HepG2 (cell line): ENCODE measurements at regions not wholly inside any gene's neighbourhood (a gene's known extent, or its start where the extent isn't known, plus 50 kb on each side); places are given as distances from the start of the nearest gene placed in this dataset.

Experiments used
- ATAC-seq: fragments of 200-7000 bp; cut with Tn5 transposase; 3 replicates; pipeline ENCODE4 v1.9.1; 2020; ENCODE audit warnings: mild to moderate bottlenecking, moderate library complexity
- BruUV-seq: library from RNA; stranded (reverse); fragments of 400-500 nt; replicated peaks from 2 replicates; lab custom pipeline; 2021; lab: Mats Ljungman, UMichigan
- CTCF ChIA-PET: fragments of 300-600 bp; formaldehyde crosslinking; extraction: SDS; loops from one replicate; lab custom pipeline; 2021; ENCODE audit warnings: low total read pairs, inconsistent platforms, low intra/inter-chr PET ratio; lab: Yijun Ruan, JAX
- POLR2A ChIA-PET: fragments of 350-600 bp; sonication (Branson Sonifier 250); formaldehyde crosslinking; loops from one replicate; lab custom pipeline; 2020; ENCODE audit warnings: antibody characterized with exemption, inconsistent platforms; lab: Yijun Ruan, JAX
- DNase-seq: peaks from one replicate; pipeline ENCODE4 v3.0.0-alpha.2; 2015; ENCODE audit warnings: low spot score
- FAIRE-seq: peaks from 3 replicates; lab custom pipeline; 2011; peaks lifted over from hg19 to GRCh38; lab: Jason Lieb, UNC
- H2AFZ ChIP-seq: one replicate; pipeline ENCODE4 v1.6.1; 2011; ENCODE audit warnings: low read length, inconsistent platforms
- H3K27ac ChIP-seq: fragments of 300-600 bp; 3 replicates; pipeline ENCODE4 v1.8.0; 2011; ENCODE audit warnings: mixed run types, mild to moderate bottlenecking, mixed read lengths, low read length, inconsistent platforms; ENCODE audit not compliant: insufficient read depth; ENCODE audit errors: extremely low read length
- H3K27me3 ChIP-seq, 2 experiments: fragments of 200-600 bp in 1 of 2; 2 replicates in 1 of 2; 3 replicates in 1 of 2; pipeline versions ENCODE4 v1.6.0 to v1.8.0; 2011; ENCODE audit warnings: low read length in 2 of 2, mild to moderate bottlenecking in 2 of 2, moderate library complexity in 2 of 2, inconsistent platforms in 1 of 2; ENCODE audit not compliant: insufficient read depth in 2 of 2, control insufficient read depth in 1 of 2
- H3K36me3 ChIP-seq, 2 experiments: fragments of 200-600 bp in 1 of 2; replicated peaks in 1 of 2; 2 replicates in 1 of 2; 3 replicates in 1 of 2; pipeline versions ENCODE4 v1.5.1 to v1.8.0; 2011; ENCODE audit warnings: low read length in 2 of 2, inconsistent platforms in 1 of 2; ENCODE audit not compliant: insufficient read depth in 2 of 2, control insufficient read depth in 1 of 2
- H3K4me1 ChIP-seq: 2 replicates; pipeline ENCODE4 v1.5.1; 2012; ENCODE audit warnings: low read length, inconsistent platforms; ENCODE audit not compliant: insufficient read depth
- H3K4me2 ChIP-seq: 2 replicates; pipeline ENCODE4 v1.6.0; 2011; ENCODE audit warnings: low read depth, low read length, inconsistent platforms
- H3K4me3 ChIP-seq, 3 experiments: fragments of 200-600 bp in 1 of 3; sonication (generic), shearing (Covaris generic) in 1 of 3; replicated peaks in 1 of 3; 2 replicates each; pipeline ENCODE4 v1.5.1; 2011 to 2016; ENCODE audit warnings: low read length in 3 of 3, inconsistent platforms in 2 of 3, low read depth in 2 of 3, mild to moderate bottlenecking in 2 of 3, control low read depth in 1 of 3, mixed read lengths in 1 of 3; ENCODE audit not compliant: insufficient read depth in 1 of 3
- H3K79me2 ChIP-seq: one replicate; pipeline ENCODE4 v1.6.1; 2011; ENCODE audit warnings: low read length, inconsistent platforms; ENCODE audit not compliant: insufficient read depth
- H3K9ac ChIP-seq: 2 replicates; pipeline ENCODE4 v1.6.0; 2011; ENCODE audit warnings: mild to moderate bottlenecking, low read depth, low read length, inconsistent platforms; ENCODE audit not compliant: insufficient read depth
- H3K9me3 ChIP-seq: 2 replicates; pipeline ENCODE4 v1.5.1; 2012; ENCODE audit warnings: mild to moderate bottlenecking, low read length
- H4K20me1 ChIP-seq: 2 replicates; pipeline ENCODE4 v1.6.0; 2011; ENCODE audit warnings: inconsistent platforms, mild to moderate bottlenecking, low read length, moderate library complexity; ENCODE audit not compliant: insufficient read depth
- FOSL2 ChIP-seq: sonication (generic); formaldehyde crosslinking; IDR thresholded peaks from 2 replicates; pipeline ENCODE4 v1.4.0; 2020; ENCODE audit warnings: missing genetic modification reagents
- GFI1 ChIP-seq: sonication (generic); formaldehyde crosslinking; IDR thresholded peaks from 2 replicates; pipeline ENCODE4 v1.5.0; 2020; ENCODE audit warnings: missing genetic modification reagents, mild to moderate bottlenecking, borderline replicate concordance
- GTF2F1 ChIP-seq: fragments of 150-350 bp; IDR thresholded peaks from 2 replicates; pipeline ENCODE4 v1.6.1; 2014; ENCODE audit warnings: low read length
- GZF1 ChIP-seq: sonication (generic); formaldehyde crosslinking; IDR thresholded peaks from 2 replicates; pipeline ENCODE4 v1.5.1; 2020; ENCODE audit warnings: mild to moderate bottlenecking, missing genetic modification reagents
- KDM6A ChIP-seq: IDR thresholded peaks from 2 replicates; pipeline ENCODE4 v1.6.1; 2016; ENCODE audit warnings: low read depth
- MIXL1 ChIP-seq: IDR thresholded peaks from 2 replicates; pipeline ENCODE4 v1.6.1; 2016
- PHB2 ChIP-seq: fragments of 450-650 bp; IDR thresholded peaks from 2 replicates; pipeline ENCODE4 v1.6.1; 2018; ENCODE audit not compliant: partially characterized antibody
- RFXAP ChIP-seq: sonication (generic); formaldehyde crosslinking; IDR thresholded peaks from 2 replicates; pipeline ENCODE4 v1.4.0; 2020; ENCODE audit warnings: missing genetic modification reagents, borderline replicate concordance
- SIX4 ChIP-seq: sonication (generic); formaldehyde crosslinking; IDR thresholded peaks from 2 replicates; pipeline ENCODE4 v1.4.0; 2020; ENCODE audit warnings: missing genetic modification reagents
- SNRNP70 ChIP-seq: fragments of 200-400 bp; formaldehyde crosslinking; IDR thresholded peaks from 2 replicates; pipeline ENCODE4 v1.6.1; 2017; ENCODE audit warnings: mild to moderate bottlenecking, low read depth, low read length, moderate library complexity
- TARDBP ChIP-seq: sonication (generic); formaldehyde crosslinking; IDR thresholded peaks from 2 replicates; pipeline ENCODE4 v1.8.0; 2022; ENCODE audit warnings: mild to moderate bottlenecking, missing genetic modification reagents
- THYN1 ChIP-seq: sonication (generic); formaldehyde crosslinking; IDR thresholded peaks from 2 replicates; pipeline ENCODE4 v1.8.1; 2023; ENCODE audit warnings: low read depth, mild to moderate bottlenecking, moderate library complexity, missing genetic modification reagents, borderline replicate concordance
- TP53 ChIP-seq: sonication (generic); formaldehyde crosslinking; conservative IDR thresholded peaks from 2 replicates; pipeline ENCODE4 v1.4.0; 2020; ENCODE audit warnings: missing genetic modification reagents
- ZKSCAN5 ChIP-seq: sonication (generic); formaldehyde crosslinking; IDR thresholded peaks from 2 replicates; pipeline ENCODE4 v1.5.1; 2020; ENCODE audit warnings: mild to moderate bottlenecking, missing genetic modification reagents
- ZNF10 ChIP-seq: sonication (generic); formaldehyde crosslinking; IDR thresholded peaks from 2 replicates; pipeline ENCODE4 v1.4.0; 2020; ENCODE audit warnings: mild to moderate bottlenecking, low read depth, missing genetic modification reagents, borderline replicate concordance
- WGBS: methylation state at CpG from one replicate; pipeline ENCODE4 v1.1.6; 2017; ENCODE audit warnings: low lambda C conversion rate; 5-methylcytosine and 5-hydroxymethylcytosine counted together
- in situ Hi-C: cut with HindIII; loops from 2 replicates; pipeline ENCODE4 v1.10.0; 2017; ENCODE audit warnings: low pct_unique_long_range_greater_than_20kb; ENCODE audit not compliant: extremely low pct_ligation_motif_present
- intact Hi-C: fragments of 100-400 bp; cut with micrococcal nuclease; formaldehyde crosslinking; loops from one replicate; pipeline ENCODE4 v1.10.0; 2022; ENCODE audit not compliant: unreplicated experiment
- TF ChIP-seq, protein P1 (sequence below): sonication (generic); formaldehyde crosslinking; IDR thresholded peaks from 2 replicates; pipeline ENCODE4 v1.8.0; 2022; ENCODE audit warnings: missing genetic modification reagents, low read depth, mild to moderate bottlenecking, borderline replicate concordance
- TF ChIP-seq, protein P2 (sequence below): sonication (generic); formaldehyde crosslinking; IDR thresholded peaks from 2 replicates; pipeline ENCODE4 v1.8.1; 2023; ENCODE audit warnings: mild to moderate bottlenecking, missing genetic modification reagents

DNA sequence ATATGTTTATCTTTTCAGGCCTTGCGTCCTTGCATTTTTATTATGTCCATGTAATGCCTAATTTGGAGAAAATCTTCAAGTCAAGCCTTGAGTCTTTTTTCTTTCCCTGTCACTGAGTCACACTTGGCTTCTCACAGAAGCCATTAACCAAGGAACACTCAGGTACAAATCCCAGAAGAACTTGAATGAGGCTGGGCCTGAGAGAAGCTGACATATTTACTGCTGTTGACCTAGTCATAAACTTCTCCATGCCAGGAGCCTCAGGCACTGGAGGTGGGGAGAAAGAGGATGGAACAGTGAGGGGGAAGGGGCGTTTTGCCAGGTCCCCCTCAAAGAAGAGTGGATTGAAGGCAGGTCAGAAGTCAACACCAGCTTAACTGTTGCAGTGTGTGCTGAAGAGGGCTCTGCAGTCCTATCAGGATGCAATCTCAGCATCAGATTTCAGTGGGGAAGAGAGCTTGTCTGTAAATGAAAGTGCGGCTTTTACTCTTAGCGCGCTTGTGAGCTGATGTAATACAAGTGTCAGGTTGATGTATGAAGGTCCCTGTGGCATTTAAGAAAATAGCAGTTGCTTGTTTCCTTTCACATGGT, 526.0 kb downstream of the ETS1 start:
- POLR2A ChIA-PET, result no interaction called here

More for the DNA sequence above, 526.0 kb downstream of the ETS1 start:
- H3K79me2 ChIP-seq, result no peaks in the 10 kb centered on the region
- no peaks in the 10 kb centered on the region for H3K4me1 ChIP-seq
- no peak for TF ChIP-seq PHB2
- TF ChIP-seq GZF1, result no peak
- TF ChIP-seq RFXAP, result no peak
- no peak for TF ChIP-seq TP53 (CRISPR knock-in tag)
- TF ChIP-seq MIXL1 (CRISPR knock-in tag), result no peak
- TF ChIP-seq KDM6A (CRISPR knock-in tag), result no peak
- no peak for TF ChIP-seq ZKSCAN5 (CRISPR knock-in tag)
- no peak for TF ChIP-seq SNRNP70
- no peak for TF ChIP-seq FOSL2
- TF ChIP-seq GTF2F1, result no peak
- no peak for TF ChIP-seq GFI1 (CRISPR knock-in tag)
- no peak for TF ChIP-seq TARDBP (CRISPR knock-in tag)
- TF ChIP-seq SIX4 (CRISPR knock-in tag), result no peak
- no peak for TF ChIP-seq ZNF10
- TF ChIP-seq THYN1 (CRISPR knock-in tag), result no peak
- TF ChIP-seq, protein P1, sequence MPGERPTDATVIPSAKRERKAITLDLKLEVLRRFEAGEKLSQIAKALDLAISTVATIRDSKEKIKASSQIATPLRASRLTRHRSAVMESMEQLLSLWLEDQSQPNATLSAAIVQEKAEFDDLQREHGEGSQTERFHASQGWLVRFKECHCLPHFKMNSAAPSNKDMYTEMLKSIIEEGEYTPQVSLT, result no peak
- TF ChIP-seq, protein P2, sequence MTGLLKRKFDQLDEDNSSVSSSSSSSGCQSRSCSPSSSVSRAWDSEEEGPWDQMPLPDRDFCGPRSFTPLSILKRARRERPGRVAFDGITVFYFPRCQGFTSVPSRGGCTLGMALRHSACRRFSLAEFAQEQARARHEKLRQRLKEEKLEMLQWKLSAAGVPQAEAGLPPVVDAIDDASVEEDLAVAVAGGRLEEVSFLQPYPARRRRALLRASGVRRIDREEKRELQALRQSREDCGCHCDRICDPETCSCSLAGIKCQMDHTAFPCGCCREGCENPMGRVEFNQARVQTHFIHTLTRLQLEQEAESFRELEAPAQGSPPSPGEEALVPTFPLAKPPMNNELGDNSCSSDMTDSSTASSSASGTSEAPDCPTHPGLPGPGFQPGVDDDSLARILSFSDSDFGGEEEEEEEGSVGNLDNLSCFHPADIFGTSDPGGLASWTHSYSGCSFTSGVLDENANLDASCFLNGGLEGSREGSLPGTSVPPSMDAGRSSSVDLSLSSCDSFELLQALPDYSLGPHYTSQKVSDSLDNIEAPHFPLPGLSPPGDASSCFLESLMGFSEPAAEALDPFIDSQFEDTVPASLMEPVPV (CRISPR knock-in tag), result no peak
- no peak for FAIRE-seq
- CTCF ChIA-PET, result no interaction called here
- H3K27ac ChIP-seq, result no peak overlapping the region
- BruUV-seq, result no TSS peak
- no peak overlapping the region for H3K4me2 ChIP-seq
- no peak overlapping the region for H2AFZ ChIP-seq
- no peaks in the 10 kb centered on the region for H3K27me3 ChIP-seq
- no peak for DNase-seq
- intact Hi-C loops, result no loop called here
- 9% methylated on average over 5 of the region's 5 CpGs for WGBS
- ATAC-seq, result no peak
- no peaks in the 10 kb centered on the region for H3K36me3 ChIP-seq
- in situ Hi-C loops, result no loop called here
- no peak overlapping the region for H3K9ac ChIP-seq
- H4K20me1 ChIP-seq, result no peaks in the 10 kb centered on the region
- peaks cover 55% of the 10 kb centered on the region for H3K9me3 ChIP-seq
- H3K4me3 ChIP-seq, result no peak overlapping the region
